COR-L47 (cell line): ENCODE measurements at regions not wholly inside any gene's neighbourhood (a gene's known extent, or its start where the extent isn't known, plus 50 kb on each side); places are given as distances from the start of the nearest gene placed in this dataset.
"Not testable (repeated sequence)": the region's sequence is repeated elsewhere in the genome, so short reads cannot be mapped to it uniquely, and the experiment has no call there.

Experiments used
- DNase-seq: peaks from one replicate; lab custom pipeline; 2025; lab: John Stamatoyannopoulos, UW

- DNase-seq = no peak
Measured at GRCh38 chr5:2381861-2382260, 369.6 kb downstream of the IRX2 start.

GRCh38 chr5:2381070-2381469 is 370.4 kb downstream of the IRX2 start:
- DNase-seq = no peak

GRCh38 chr5:2378976-2379375 is 372.5 kb downstream of the IRX2 start:
- DNase-seq = no peak

GRCh38 chr5:2378108-2378507 is 373.4 kb downstream of the IRX2 start:
- DNase-seq = no peak

- no peak for DNase-seq
Measured at GRCh38 chr5:2376486-2376885, 375.0 kb downstream of the IRX2 start.

GRCh38 chr5:2375757-2376250 is 375.7 kb downstream of the IRX2 start:
- DNase-seq = no peak

- DNase-seq = no peak
Measured at GRCh38 chr5:2375291-2375690, 376.2 kb downstream of the IRX2 start.

GRCh38 chr5:2374703-2375102 is 376.8 kb downstream of the IRX2 start:
- no peak for DNase-seq

GRCh38 chr5:2373631-2374030 is 377.8 kb downstream of the IRX2 start:
- DNase-seq = no peak

GRCh38 chr5:2371419-2371710 is 380.1 kb downstream of the IRX2 start:
- DNase-seq = no peak

- no peak for DNase-seq
Measured at GRCh38 chr5:2370626-2371418, 380.7 kb downstream of the IRX2 start.

- no peak for DNase-seq
Measured at GRCh38 chr5:2369178-2369577, 382.3 kb downstream of the IRX2 start.

GRCh38 chr5:2366816-2367215 is 384.7 kb downstream of the IRX2 start:
- DNase-seq = no peak

- DNase-seq = no peak
Measured at GRCh38 chr5:2357309-2357708, 394.2 kb downstream of the IRX2 start.

GRCh38 chr5:2355859-2356258 is 395.6 kb downstream of the IRX2 start:
- no peak for DNase-seq

- DNase-seq = no peak
Measured at GRCh38 chr5:2353871-2354440, 397.5 kb downstream of the IRX2 start.

GRCh38 chr5:2353211-2353610 is 398.3 kb downstream of the IRX2 start:
- no peak for DNase-seq

GRCh38 chr5:2352101-2352861 is 399.2 kb downstream of the IRX2 start:
- DNase-seq = no peak

- DNase-seq = not testable (repeated sequence)
Measured at GRCh38 chr5:2349768-2350167, 401.7 kb downstream of the IRX2 start.

- no peak for DNase-seq
Measured at GRCh38 chr5:2338686-2339085, 412.8 kb downstream of the IRX2 start.

GRCh38 chr5:2335733-2336515 is 415.6 kb downstream of the IRX2 start:
- no peak for DNase-seq

GRCh38 chr5:2335125-2335732 is 416.2 kb downstream of the IRX2 start:
- DNase-seq = no peak
